GM12874 (cell line): ENCODE measurements at regions not wholly inside any gene's neighbourhood (a gene's known extent, or its start where the extent isn't known, plus 50 kb on each side); places are given as distances from the start of the nearest gene placed in this dataset.

Source experiments
- TF ChIP-seq, protein P1 (sequence below): IDR thresholded peaks from 2 replicates; pipeline ENCODE4 v1.5.1; 2011; ENCODE audit warnings: low read depth, mild to moderate bottlenecking, control low read depth, low read length, moderate library complexity; ENCODE audit not compliant: insufficient read depth

DNA sequence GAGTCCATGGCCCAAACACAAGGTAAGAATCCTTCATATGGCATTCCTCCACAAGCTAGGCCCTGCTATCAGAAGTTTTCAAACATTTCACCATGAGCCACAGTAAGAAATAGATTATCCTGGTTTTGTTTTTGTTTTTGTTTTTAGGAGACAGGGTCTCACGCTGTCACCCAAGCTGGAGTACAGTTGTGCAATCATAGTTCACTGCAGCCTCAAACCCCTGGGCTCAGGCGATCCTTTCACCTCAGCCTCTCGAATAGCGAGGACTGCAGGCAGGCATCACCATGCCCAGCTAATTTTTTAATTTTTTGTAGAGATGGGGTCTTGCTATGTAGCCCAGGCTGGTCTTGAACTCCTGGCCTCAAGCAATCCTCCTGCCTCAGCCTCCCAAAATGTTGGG, 218.8 kb downstream of the TOMM20 start:
- TF ChIP-seq, protein P1, sequence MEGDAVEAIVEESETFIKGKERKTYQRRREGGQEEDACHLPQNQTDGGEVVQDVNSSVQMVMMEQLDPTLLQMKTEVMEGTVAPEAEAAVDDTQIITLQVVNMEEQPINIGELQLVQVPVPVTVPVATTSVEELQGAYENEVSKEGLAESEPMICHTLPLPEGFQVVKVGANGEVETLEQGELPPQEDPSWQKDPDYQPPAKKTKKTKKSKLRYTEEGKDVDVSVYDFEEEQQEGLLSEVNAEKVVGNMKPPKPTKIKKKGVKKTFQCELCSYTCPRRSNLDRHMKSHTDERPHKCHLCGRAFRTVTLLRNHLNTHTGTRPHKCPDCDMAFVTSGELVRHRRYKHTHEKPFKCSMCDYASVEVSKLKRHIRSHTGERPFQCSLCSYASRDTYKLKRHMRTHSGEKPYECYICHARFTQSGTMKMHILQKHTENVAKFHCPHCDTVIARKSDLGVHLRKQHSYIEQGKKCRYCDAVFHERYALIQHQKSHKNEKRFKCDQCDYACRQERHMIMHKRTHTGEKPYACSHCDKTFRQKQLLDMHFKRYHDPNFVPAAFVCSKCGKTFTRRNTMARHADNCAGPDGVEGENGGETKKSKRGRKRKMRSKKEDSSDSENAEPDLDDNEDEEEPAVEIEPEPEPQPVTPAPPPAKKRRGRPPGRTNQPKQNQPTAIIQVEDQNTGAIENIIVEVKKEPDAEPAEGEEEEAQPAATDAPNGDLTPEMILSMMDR, result no peak

DNA sequence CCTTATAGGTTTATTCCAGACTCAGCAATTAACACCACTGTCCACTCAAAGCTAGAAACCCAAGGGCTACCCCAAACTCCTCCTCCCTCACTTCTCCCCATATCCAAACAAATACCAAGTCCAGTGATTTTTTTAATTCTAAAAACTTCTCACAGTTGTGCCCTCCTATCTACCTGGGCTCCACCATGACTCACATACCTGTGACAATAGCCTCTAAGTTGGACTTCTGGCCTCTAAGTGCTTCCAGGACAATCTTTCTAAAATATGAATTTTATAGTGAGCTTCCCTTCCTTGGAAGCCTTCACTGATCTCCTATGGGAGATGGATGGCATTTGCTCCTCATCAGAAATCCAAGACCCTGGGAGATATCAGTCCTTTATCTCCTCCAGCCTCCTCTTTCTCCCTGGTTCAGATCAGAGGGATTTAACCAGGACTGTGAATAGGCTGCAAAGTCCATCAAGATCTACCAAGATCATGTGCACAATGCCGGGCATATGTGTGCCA, 219.3 kb downstream of the TOMM20 start:
- TF ChIP-seq, protein P1, result no peak

GRCh38 chr1:234908571-234908970, 220.1 kb downstream of the TOMM20 start:
- TF ChIP-seq, protein P1, result no peak

DNA sequence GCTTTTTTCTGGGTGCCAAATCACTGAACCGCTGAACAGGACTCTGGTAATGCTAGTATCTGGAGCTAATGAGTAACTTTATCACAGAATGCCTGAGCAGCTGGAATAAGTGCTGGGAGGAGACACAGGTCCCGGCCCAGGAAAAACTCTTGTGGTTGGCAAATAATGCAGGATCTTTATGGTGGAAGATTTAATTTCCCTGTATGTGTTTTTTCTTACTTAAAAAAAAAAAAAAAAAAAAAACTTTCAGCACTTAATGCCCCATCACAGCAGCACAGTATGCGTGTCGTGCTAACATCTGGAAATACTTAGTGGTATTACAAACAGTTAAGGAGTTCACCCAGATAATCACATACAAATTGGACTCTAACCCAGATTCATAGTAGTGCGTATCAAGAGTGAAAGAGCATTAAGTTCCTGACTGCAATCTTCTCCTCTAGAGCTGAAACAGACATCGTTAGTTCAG, 220.7 kb downstream of the TOMM20 start:
- TF ChIP-seq, protein P1, result no peak

DNA sequence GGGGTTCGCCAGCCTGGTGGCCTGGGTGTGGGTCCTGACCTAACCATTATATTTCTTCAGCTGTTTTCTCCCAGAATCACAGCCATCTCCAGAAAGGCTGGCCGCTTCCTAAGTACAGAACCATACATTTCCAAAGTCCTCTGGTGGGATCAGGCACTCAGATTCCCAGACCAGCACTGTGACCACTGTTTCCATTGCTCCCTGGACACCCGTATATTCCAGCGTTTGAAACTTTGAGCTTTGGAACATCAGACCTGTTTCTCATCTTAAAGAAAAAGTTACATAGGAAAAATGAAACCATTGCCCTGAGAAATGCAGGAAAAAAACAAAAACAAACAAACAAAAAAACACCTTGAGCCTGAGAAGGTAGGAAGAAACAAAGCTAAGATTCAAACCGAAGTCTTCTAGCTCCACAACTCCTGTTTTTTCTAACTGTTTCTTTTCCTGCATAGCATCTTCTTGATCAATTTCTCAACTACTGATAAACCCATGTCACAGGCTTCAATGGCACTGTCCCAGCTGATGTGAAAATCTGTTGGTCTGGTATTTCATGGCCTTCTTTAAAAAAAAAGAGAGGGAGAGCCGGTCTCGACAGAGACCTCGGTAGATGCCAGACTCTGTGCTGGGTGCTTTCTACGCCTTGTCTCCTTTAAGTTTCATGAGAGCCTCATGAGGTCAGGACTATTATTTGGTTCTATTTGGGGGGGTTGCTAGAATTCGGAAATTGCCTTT, 221.3 kb downstream of the TOMM20 start:
- TF ChIP-seq, protein P1, result no peak

DNA sequence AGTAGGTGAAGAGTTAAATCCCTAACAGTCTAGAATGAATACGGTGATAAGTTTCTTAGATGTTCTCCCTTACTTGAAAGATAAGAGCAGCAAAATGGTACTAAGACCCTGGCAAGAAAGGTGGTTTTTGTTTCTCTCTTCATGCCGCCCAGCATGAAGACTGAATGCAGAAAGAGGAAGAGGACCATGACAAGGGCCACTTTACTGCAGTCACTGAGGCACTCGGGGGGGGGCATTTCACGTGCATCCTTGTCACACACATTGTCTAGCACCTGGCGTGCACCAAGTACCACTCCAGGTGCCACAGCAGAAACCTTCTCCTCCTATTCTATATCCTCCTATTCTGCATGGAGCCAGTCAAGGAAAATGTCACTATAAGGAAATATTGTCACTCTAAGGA, 222.0 kb downstream of the TOMM20 start:
- TF ChIP-seq, protein P1, result no peak

GRCh38 chr1:234902774-234903547, 225.7 kb downstream of the TOMM20 start:
- TF ChIP-seq, protein P1, result no peak
